Testis (tissue), 2 donors: ENCODE measurements at regions not wholly inside any gene's neighbourhood (a gene's known extent, or its start where the extent isn't known, plus 50 kb on each side); places are given as distances from the start of the nearest gene placed in this dataset.

Source experiments
- CTCF ChIP-seq, 3 experiments: fragments of 450-650 bp in 2 of 3; fragments of 200-600 bp in 1 of 3; sonication (generic) in 1 of 3; IDR thresholded peaks; one replicate each; pipeline ENCODE4 v1.5.1; 2016 to 2019; ENCODE audit warnings: antibody characterized with exemption in 3 of 3, mild to moderate bottlenecking in 2 of 3, moderate library complexity in 1 of 3
- POLR2A ChIP-seq: fragments of 450-650 bp; IDR thresholded peaks from one replicate; pipeline ENCODE4 v1.6.1; 2017; ENCODE audit warnings: antibody characterized with exemption, mild to moderate bottlenecking, moderate library complexity

- TF ChIP-seq CTCF (IDR thresholded peaks at IDR 0.05) = no peak
- no peak for TF ChIP-seq POLR2A
These were observed 1074.4 kb upstream of the PRR20A start for GRCh38 chr13:56066321-56066720.
